Stimulated activated CD8-positive, alpha-beta memory T cell treated with anti-CD3 and anti-CD28 coated beads, Interleukin-12 subunit alpha, Interleukin-12 subunit beta, amount 100 ng/mL, for 4 hours (primary cell): ENCODE measurements at regions not wholly inside any gene's neighbourhood (a gene's known extent, or its start where the extent isn't known, plus 50 kb on each side); places are given as distances from the start of the nearest gene placed in this dataset.

Experiments
- DNase-seq: peaks from one replicate; pipeline ENCODE4 v3.0.0-alpha.2; 2020; ENCODE audit warnings: low read depth

DNA sequence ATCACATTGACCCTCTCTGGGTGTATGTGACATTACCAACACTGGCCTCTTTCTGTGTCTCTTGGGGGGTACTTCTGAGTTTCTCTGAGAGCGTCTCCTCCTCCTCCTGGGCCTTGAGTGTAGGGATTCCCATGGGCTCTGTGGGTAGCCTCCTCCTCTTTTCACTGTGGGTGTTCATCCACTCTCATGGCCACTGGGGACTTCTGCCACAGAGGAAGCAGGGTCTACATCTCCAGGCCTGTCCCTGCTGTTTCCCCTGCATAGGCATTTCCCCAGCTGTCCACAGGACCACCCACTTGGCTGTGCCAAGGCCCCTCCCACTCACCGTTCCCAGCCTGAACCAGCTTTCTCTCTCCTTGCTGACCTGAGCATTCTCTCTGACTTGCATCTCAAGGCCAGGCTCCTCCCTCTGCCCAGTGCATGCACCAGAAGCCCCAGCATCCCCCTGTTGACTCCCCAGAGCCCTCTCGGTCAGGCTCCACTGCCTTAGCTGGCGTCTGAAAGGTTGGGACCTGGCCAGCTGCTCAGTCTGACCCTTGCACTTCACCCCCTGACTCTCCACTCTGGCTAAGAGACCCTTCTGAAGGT, 487.6 kb downstream of the GLRX3 start:
- DNase-seq = no peak

- DNase-seq = no peak
Observed at GRCh38 chr10:130627346-130628045, 491.3 kb downstream of the GLRX3 start.

GRCh38 chr10:130630135-130630534, 493.9 kb downstream of the GLRX3 start:
- DNase-seq = no peak

DNA sequence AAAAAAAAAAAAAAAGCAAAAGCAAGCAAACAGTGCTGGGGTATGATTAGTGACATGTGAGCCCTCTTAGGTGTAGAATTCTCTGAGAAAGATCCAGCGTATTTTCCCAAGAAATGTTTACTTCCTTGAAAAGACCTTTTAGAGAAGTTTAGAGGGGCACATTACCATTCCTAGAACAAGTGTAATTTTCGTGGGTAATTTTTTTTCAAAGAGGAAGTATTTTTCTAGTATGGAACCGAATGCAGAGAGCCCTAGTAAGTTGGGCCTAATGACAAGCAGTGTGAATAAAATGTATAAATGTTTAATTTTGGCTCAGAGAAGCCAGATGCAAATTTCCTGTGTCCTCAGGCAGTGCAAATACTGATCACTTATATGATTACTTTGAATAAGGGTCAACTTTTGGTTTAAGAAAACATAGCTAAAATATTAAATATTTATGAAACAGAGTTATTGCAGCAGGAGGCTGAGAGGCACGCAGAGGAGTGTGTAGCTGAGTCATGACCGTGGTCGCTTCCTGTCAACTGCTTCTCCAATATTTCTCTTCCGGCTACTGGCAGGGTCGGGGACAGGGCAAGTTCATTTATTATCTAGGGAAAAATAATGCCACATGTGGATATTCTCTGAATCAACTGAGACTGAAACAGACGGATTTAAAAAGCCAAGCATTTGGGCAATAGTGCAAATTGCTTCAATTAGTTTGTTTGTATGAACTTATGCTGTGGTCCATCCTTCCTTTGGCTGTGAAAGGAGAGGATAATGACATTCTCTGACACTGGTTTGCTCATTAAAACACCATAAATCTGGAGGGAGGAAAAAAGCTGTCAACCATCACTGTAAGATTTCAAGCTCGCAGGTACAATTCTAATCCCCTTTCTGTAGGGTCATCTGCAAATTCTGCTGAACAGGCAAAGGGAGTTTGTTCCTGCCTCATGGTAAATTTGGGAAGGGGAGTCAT, 495.2 kb downstream of the GLRX3 start:
- DNase-seq = no peak

DNA sequence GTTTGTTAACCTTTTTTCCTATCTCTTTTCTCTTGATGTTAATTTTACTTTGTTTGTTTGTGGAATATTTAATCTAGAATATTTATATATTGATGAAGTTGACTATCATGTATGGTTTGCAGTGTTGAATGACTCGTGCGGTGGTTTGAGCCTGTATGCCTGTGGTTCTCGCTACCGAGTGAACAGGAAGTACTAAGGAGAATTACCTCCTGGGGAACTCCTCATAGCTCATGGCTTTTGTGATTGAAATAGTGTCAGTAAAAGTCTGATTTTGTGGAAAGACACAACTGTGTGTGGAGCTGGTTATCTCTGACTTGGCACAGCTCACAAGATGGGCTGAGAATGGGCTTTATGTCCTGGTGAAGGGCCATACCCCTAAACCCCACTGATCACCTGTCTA, 498.6 kb downstream of the GLRX3 start:
- DNase-seq = no peak

DNA sequence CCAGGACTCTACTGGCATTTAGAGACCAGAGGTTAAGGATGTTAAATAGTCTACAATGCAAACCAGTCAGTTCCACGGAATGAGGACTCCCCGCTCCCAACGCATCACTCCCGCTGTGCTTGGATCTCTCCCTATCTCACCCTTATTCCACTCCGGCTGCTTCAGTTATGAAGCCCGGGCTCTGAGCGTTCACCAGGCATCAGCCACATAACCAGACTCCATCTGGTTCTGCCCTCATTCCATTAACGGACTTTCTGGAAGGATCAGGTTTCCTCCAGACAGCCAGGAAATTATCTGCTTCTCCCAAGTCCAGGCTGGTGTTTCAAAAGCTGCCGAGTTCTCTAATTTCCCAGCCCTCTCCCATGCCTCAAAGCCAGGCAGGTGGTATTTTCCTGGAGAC, 499.3 kb downstream of the GLRX3 start:
- no peak for DNase-seq

- DNase-seq = no peak
Observed at GRCh38 chr10:130636313-130636930, 500.2 kb downstream of the GLRX3 start.

DNA sequence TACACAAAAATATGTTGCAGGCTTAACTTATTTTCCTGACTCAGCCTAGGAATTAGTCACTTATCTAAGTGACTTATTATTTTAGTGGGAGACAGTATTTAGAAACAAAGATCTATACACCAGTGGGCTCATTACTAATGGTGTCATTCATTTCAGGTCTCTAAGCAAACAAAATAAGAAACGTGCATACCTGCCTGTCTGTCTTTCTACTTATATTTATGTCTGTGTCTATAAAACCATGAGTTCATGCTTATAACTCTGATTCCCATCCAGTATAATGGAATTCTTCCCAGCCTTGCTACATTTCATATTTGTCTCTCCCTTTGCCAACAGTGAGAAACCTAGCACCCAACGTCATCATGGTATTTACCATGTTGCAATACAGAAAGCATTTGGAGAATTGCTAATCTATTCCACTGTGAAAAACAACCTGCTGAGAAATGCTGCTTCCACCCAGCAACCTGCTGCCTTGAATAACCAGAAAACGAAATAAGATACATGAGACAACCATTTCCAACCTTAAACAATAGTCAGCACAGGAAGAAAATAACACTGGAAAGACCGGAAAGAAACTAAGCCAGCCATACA, 501.0 kb downstream of the GLRX3 start:
- DNase-seq = no peak

DNA sequence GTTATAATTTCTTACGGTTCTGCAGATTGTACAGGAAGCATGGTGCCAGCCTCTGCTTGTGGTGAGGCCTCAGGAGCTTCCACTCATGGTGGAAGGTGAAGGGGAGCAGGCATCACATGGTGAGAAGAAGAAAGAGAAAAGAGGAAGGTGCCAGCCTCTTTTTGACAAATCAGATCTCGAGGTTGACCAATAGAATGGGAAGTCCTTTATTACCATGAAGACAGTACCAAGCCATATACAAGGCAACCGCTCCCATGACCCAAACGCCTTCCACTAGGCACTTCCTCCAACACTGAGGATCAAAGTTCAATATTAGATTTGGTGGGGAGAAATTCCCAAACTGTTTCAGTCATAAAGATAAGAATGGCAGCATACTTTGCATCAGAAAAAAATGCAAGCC, 502.8 kb downstream of the GLRX3 start:
- DNase-seq = no peak

GRCh38 chr10:130642926-130643325, 506.7 kb downstream of the GLRX3 start:
- DNase-seq = no peak

GRCh38 chr10:130647341-130647740, 511.1 kb downstream of the GLRX3 start:
- no peak for DNase-seq

- DNase-seq = no peak
Observed at GRCh38 chr10:130648807-130649206, 512.6 kb downstream of the GLRX3 start.

DNA sequence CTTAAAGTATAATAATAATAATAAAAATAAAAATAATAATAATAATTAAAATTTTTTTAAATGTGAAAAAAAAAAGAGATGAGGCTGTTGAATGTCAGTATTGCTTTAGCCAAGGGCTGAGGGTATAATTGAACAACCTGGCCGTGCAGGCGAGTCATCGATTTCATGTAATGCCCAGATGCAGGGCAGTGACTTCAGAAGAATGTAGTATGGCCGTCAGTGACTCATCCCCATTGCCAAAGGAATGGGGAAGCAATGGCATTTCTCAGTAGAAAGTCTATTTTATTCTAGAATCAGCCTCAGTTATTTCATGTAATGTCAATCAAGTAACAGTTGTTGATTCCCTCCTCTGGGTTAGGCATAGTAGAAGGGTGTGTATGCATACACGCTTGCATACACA, 516.4 kb downstream of the GLRX3 start:
- no peak for DNase-seq

- no peak for DNase-seq
Observed at GRCh38 chr10:130652964-130653578, 516.9 kb downstream of the GLRX3 start.

DNA sequence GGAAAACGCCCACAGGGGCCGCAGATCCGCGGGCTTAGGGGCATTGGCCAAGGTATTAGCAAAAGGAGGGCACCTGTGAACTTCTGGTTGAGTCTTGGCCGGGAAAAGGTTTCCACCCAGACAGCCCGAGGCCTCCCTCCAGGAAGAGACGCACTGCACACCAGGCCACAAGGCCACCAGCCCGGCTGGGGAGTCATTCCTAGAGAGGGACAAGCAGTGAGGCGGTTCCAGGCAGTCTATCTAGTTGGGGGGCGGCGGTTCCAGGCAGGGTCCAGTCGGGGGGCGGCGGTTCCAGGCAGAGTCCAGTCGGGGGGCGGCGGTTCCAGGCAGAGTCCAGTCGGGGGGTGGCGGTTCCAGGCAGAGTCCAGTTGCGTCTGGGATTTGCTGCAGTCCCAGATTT, 518.5 kb downstream of the GLRX3 start:
- no peak for DNase-seq

- no peak for DNase-seq
Observed at GRCh38 chr10:130655313-130656186, 519.4 kb downstream of the GLRX3 start.

GRCh38 chr10:130656187-130656575, 520.0 kb downstream of the GLRX3 start:
- no peak for DNase-seq

GRCh38 chr10:130656582-130657133, 520.5 kb downstream of the GLRX3 start:
- no peak for DNase-seq

DNA sequence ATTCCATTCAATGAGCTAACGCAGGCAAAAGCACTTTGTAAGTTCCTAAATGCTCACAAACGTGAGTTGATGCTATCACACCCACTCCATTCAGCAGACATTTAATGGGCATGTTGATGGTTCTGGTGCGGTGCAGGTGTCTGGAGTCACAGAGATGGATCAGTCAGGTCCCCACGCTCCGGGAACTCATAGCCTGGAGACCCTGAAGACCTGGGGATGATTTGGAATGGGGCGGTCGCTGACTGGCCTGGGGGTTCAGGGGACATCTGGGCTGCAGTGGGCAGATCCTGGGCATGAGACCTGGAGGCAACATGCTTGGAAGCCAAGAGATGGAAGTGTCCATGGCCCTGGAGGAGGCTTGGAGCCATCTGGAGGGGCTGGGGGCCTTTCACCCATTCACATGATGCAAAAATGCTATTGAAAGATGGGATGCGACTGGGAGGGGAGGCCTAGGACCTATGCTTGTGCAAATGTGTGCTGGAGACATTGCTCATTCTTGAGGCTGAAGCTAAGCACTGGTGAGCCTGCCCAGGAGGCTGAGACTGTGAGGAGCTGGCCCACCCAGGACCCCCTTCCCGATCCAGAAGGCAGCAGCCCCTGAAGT, 522.6 kb downstream of the GLRX3 start:
- no peak for DNase-seq

DNA sequence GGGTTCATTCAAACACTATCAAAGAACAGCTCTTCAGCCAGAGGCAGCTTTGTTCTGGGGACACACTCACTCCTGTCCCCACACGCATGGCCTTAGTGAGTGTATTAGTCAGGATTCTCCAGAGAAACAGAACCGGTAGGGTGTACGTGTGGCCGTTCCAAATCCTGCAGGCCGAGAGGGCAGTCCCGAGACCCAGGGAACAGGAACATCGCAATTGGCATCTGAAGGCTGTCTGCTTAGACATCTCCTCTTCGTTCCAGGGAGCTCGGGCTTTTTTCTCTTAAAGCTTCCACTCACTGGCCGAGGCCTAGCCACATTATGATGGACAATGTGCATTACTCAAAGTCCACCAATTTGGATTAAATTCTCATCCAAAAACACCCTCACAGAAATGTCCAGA, 523.3 kb downstream of the GLRX3 start:
- no peak for DNase-seq
